ENCODE measurements at regions not wholly inside any gene's neighbourhood (a gene's known extent, or its start where the extent isn't known, plus 50 kb on each side); places are given as distances from the start of the nearest gene placed in this dataset.
"Not testable (repeated sequence)": the region's sequence is repeated elsewhere in the genome, so short reads cannot be mapped to it uniquely, and the experiment has no call there.

DNA sequence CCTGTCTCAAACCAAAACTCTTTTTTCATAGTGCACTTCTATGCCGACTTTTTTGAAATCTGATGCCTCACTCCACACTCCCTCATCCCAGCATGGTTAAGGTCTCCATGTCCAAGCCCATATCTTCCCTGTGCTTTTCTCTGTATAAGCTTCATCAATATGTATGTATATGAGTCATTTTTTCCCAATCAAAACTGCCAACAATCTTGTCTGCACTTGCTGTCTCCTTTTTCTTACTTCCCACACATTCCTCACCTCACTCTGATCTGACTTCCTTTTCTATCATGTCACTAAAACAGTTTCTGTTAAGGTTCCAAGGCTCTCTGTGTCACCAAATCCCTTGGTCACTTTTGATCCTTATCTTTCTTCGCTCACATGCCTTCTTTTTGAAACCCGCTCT lies 88.2 kb upstream of the GPR50 start:
- TF ChIP-seq EZH2phosphoT487 (IDR thresholded peaks at IDR 0.05; ENCODE audit: low read depth, severe bottlenecking, unreplicated experiment) (no peak), EZH2 (IDR thresholded peaks at IDR 0.05; ENCODE audit: borderline replicate concordance) (no peak)
- TF ChIP-seq, protein P1, sequence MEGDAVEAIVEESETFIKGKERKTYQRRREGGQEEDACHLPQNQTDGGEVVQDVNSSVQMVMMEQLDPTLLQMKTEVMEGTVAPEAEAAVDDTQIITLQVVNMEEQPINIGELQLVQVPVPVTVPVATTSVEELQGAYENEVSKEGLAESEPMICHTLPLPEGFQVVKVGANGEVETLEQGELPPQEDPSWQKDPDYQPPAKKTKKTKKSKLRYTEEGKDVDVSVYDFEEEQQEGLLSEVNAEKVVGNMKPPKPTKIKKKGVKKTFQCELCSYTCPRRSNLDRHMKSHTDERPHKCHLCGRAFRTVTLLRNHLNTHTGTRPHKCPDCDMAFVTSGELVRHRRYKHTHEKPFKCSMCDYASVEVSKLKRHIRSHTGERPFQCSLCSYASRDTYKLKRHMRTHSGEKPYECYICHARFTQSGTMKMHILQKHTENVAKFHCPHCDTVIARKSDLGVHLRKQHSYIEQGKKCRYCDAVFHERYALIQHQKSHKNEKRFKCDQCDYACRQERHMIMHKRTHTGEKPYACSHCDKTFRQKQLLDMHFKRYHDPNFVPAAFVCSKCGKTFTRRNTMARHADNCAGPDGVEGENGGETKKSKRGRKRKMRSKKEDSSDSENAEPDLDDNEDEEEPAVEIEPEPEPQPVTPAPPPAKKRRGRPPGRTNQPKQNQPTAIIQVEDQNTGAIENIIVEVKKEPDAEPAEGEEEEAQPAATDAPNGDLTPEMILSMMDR (IDR thresholded peaks at IDR 0.05; ENCODE audit: poor library complexity): no peak
- no peak overlapping the region for H2AFZ ChIP-seq
- H3K9me3 ChIP-seq (ENCODE audit: low read depth): no peaks in the 10 kb centered on the region
- H3K79me2 ChIP-seq: no peaks in the 10 kb centered on the region
- H3K4me1 ChIP-seq (ENCODE audit: insufficient read depth): no peaks in the 10 kb centered on the region
- H3K27ac ChIP-seq: no peak overlapping the region
- H3K4me2 ChIP-seq: no peak overlapping the region
- H3K27me3 ChIP-seq: no peaks in the 10 kb centered on the region
- no peaks in the 10 kb centered on the region for H3K36me3 ChIP-seq (replicated peaks; ENCODE audit: insufficient read depth, low read depth)
- no peaks in the 10 kb centered on the region for H3K9me2 ChIP-seq (replicated peaks; ENCODE audit: insufficient read depth)
- H3K4me3 ChIP-seq: no peak overlapping the region
- H4K20me1 ChIP-seq (ENCODE audit: insufficient read depth, poor library complexity, severe bottlenecking): no peaks in the 10 kb centered on the region
- 55% methylated on average over 3 of the region's 3 CpGs for WGBS (ENCODE audit: low lambda C conversion rate, missing lambda C conversion rate)
- DNase-seq (ENCODE audit: low spot score): no peak

DNA sequence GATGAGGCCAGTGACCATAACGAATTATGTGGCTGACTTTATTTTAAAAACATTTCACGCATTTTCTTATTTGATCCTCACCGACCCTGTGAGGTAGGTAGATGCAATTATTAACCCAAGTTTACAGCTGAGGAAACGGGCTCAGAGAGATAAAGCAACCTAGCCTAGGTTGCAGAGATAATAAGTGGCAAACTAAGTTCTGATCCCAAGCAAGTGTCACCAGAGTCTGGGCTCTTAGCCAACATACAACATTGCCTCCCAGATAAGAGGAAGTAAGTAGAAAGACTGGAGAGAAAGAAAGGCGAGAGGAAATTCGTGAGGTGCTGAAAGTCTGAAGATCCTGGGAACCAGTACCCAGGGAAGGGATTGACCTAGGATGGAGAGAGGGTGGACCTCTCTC lies 77.4 kb upstream of the GPR50 start:
- TF ChIP-seq EZH2 (IDR thresholded peaks at IDR 0.05; ENCODE audit: borderline replicate concordance): no peak
- no peak for TF ChIP-seq EZH2phosphoT487 (IDR thresholded peaks at IDR 0.05; ENCODE audit: low read depth, severe bottlenecking, unreplicated experiment)
- TF ChIP-seq, protein P1 (IDR thresholded peaks at IDR 0.05; ENCODE audit: poor library complexity): no peak
- H4K20me1 ChIP-seq (ENCODE audit: insufficient read depth, poor library complexity, severe bottlenecking): no peaks in the 10 kb centered on the region
- 57% methylated on average over 6 of the region's 6 CpGs for WGBS (ENCODE audit: low lambda C conversion rate, missing lambda C conversion rate)
- no peak overlapping the region for H3K4me3 ChIP-seq
- no peak overlapping the region for H2AFZ ChIP-seq
- H3K4me1 ChIP-seq (ENCODE audit: insufficient read depth): no peaks in the 10 kb centered on the region
- H3K36me3 ChIP-seq (replicated peaks; ENCODE audit: insufficient read depth, low read depth): no peaks in the 10 kb centered on the region
- H3K9me2 ChIP-seq (replicated peaks; ENCODE audit: insufficient read depth): no peaks in the 10 kb centered on the region
- no peaks in the 10 kb centered on the region for H3K79me2 ChIP-seq
- no peaks in the 10 kb centered on the region for H3K9me3 ChIP-seq (ENCODE audit: low read depth)
- H3K27me3 ChIP-seq: no peaks in the 10 kb centered on the region
- no peak overlapping the region for H3K4me2 ChIP-seq
- H3K27ac ChIP-seq: no peak overlapping the region
- DNase-seq (ENCODE audit: low spot score): no peak

DNA sequence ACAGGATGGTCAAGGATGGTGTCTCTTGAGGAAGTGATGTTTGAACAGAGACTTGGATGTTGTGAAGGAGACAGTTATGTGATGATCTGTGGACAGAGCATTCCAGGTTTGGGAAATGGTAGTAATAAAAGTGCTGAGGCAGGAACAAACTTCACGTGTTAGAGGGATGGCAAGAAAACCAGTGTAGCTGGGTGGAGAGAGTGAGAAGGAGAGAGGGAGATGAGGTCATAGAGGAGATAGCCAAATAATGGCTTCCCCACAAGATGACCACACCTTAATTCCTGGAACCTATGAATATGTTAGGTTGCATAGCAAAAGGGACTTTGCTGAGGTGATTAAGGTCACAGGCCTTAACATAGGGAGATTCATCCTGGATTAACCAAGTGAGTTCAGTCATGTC lies 75.6 kb upstream of the GPR50 start:
- H3K4me3 ChIP-seq: no peak overlapping the region

DNA sequence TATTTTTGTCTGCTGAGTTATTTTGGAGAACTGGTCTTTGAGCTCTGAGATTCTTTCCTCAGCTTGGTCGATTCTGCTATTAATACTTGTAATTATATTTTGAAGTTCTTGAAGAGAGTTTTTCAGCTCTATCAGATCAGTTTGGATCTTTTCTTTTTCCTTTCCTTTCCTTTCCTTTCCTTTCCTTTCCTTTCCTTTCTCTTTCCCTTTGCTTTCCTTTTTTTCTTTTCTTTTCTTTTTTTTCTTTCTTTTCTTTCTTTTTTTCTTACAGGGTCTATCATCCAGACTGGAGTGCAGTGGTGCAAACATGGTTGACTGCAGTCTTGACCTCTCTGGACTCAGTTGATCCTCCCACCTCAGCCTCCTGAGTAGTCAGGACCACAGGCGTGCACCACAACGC lies 63.2 kb upstream of the GPR50 start:
- WGBS (ENCODE audit: low lambda C conversion rate, missing lambda C conversion rate): 76% methylated on average over 3 of the region's 3 CpGs

More for the DNA sequence above, 75.6 kb upstream of the GPR50 start:
- H3K27me3 ChIP-seq: no peaks in the 10 kb centered on the region
- no peak overlapping the region for H3K4me2 ChIP-seq
- no peaks in the 10 kb centered on the region for H3K4me1 ChIP-seq (ENCODE audit: insufficient read depth)
- no peaks in the 10 kb centered on the region for H3K9me3 ChIP-seq (ENCODE audit: low read depth)
- H3K36me3 ChIP-seq (replicated peaks; ENCODE audit: insufficient read depth, low read depth): no peaks in the 10 kb centered on the region
- no peak overlapping the region for H2AFZ ChIP-seq
- DNase-seq (ENCODE audit: low spot score): no peak
- no peaks in the 10 kb centered on the region for H3K79me2 ChIP-seq
- H3K9me2 ChIP-seq (replicated peaks; ENCODE audit: insufficient read depth): no peaks in the 10 kb centered on the region
- 77% methylated on average over 1 of the region's 1 CpG for WGBS (ENCODE audit: low lambda C conversion rate, missing lambda C conversion rate)
- no peak overlapping the region for H3K27ac ChIP-seq
- TF ChIP-seq, protein P1 (IDR thresholded peaks at IDR 0.05; ENCODE audit: poor library complexity): no peak
- TF ChIP-seq EZH2phosphoT487 (IDR thresholded peaks at IDR 0.05; ENCODE audit: low read depth, severe bottlenecking, unreplicated experiment): no peak
- TF ChIP-seq EZH2 (IDR thresholded peaks at IDR 0.05; ENCODE audit: borderline replicate concordance): no peak
- no peaks in the 10 kb centered on the region for H4K20me1 ChIP-seq (ENCODE audit: insufficient read depth, poor library complexity, severe bottlenecking)

More for the DNA sequence above, 63.2 kb upstream of the GPR50 start:
- H3K4me3 ChIP-seq; H3K9me2 ChIP-seq (replicated peaks; ENCODE audit: insufficient read depth); H3K36me3 ChIP-seq (replicated peaks; ENCODE audit: insufficient read depth, low read depth); H3K27ac ChIP-seq; H4K20me1 ChIP-seq (ENCODE audit: insufficient read depth, poor library complexity, severe bottlenecking); H3K9me3 ChIP-seq (ENCODE audit: low read depth); DNase-seq (ENCODE audit: low spot score); H3K27me3 ChIP-seq; H3K79me2 ChIP-seq; H3K4me2 ChIP-seq; H3K4me1 ChIP-seq (ENCODE audit: insufficient read depth); H2AFZ ChIP-seq: not testable (repeated sequence)
